ENCODE measurements at regions not wholly inside any gene's neighbourhood (a gene's known extent, or its start where the extent isn't known, plus 50 kb on each side); places are given as distances from the start of the nearest gene placed in this dataset.

GRCh38 chrY:9226409-9226808 is 110.9 kb upstream of the TSPY4 start (continued):
- no peak for TF ChIP-seq GTF2F1 (IDR thresholded peaks at IDR 0.05; ENCODE audit: borderline replicate concordance, low read depth, low read length)

- H3K4me1 ChIP-seq (replicated peaks in 1 of 4; ENCODE audit: control insufficient read depth in 3 of 4, insufficient read depth in 4 of 4, low read length in 3 of 4) = no peaks in the 10 kb centered on the region
- H3K14ac ChIP-seq (ENCODE audit: insufficient read length) = no peak overlapping the region
- H4K8ac ChIP-seq (ENCODE audit: extremely low read depth, insufficient read depth, low read length) = no peak overlapping the region
- no peak overlapping the region for H3K23ac ChIP-seq (ENCODE audit: insufficient read length)
- POLR2A ChIA-PET (ENCODE audit: partially characterized antibody) = no interaction called here
- no peak overlapping the region for H2BK12ac ChIP-seq (ENCODE audit: low read depth, low read length)
- no peak overlapping the region for H3K56ac ChIP-seq (replicated peaks; ENCODE audit: insufficient read length, low read depth, low read length)
- H3K4ac ChIP-seq (replicated peaks; ENCODE audit: insufficient read length, low read depth, low read length) = no peak overlapping the region
- H2AK5ac ChIP-seq (ENCODE audit: low read depth, low read length) = no peak overlapping the region
- no peaks in the 10 kb centered on the region for H3K23me2 ChIP-seq (ENCODE audit: low read depth, low read length)
- H2BK5ac ChIP-seq (ENCODE audit: low read depth, low read length) = no peak overlapping the region
- H3K27ac ChIP-seq (ENCODE audit: low read depth, low read length) = no peak overlapping the region
- H2BK20ac ChIP-seq (ENCODE audit: low read length) = no peak overlapping the region
- H3K4me2 ChIP-seq (ENCODE audit: insufficient read depth in 1 of 2, low read depth in 2 of 2, low read length in 2 of 2) = no peak overlapping the region
- no peak overlapping the region for H3K4me3 ChIP-seq (ENCODE audit: extremely low read depth in 1 of 4, insufficient read depth in 2 of 4, low read depth in 3 of 4, low read length in 4 of 4)
- FAIRE-seq (no peak), DNase-seq (ENCODE audit: low read depth in 1 of 2, low spot score in 2 of 2) (no peak)
- H3K36me3 ChIP-seq (ENCODE audit: control insufficient read depth in 2 of 4, insufficient read depth in 4 of 4, low read length in 3 of 4) = no peaks in the 10 kb centered on the region
- no peak overlapping the region for H2AFZ ChIP-seq (ENCODE audit: low read length)
- H3K18ac ChIP-seq (ENCODE audit: extremely low read depth, low read length) = no peak overlapping the region
- H4K91ac ChIP-seq (replicated peaks; ENCODE audit: insufficient read length, low read length) = no peak overlapping the region
- CTCF ChIA-PET (ENCODE audit: partially characterized antibody) = no interaction called here
- no peak overlapping the region for H3K9ac ChIP-seq (replicated peaks in 1 of 4; ENCODE audit: extremely low read depth in 1 of 4, low read depth in 3 of 4, low read length in 3 of 4)
- H2BK15ac ChIP-seq (ENCODE audit: low read length) = no peak overlapping the region
- 38% methylated on average over 2 of the region's 2 CpGs; no CpG with 5 or more reads in 1 of the 2 experiments for WGBS, 2 experiments (ENCODE audit: extremely low coverage in 1 of 2, insufficient coverage in 1 of 2, insufficient read length in 1 of 2, insufficient replicate concordance in 2 of 2, low coverage in 1 of 2, low lambda C conversion rate in 2 of 2, missing lambda C conversion rate in 1 of 2)
- no peak overlapping the region for H2BK120ac ChIP-seq (replicated peaks; ENCODE audit: low read depth, low read length)
- H3K27me3 ChIP-seq (replicated peaks in 1 of 4; ENCODE audit: control insufficient read depth in 3 of 4, extremely low read depth in 1 of 4, insufficient read depth in 3 of 4, low read length in 3 of 4) = no peaks in the 10 kb centered on the region
- H3K79me2 ChIP-seq (ENCODE audit: control insufficient read depth in 1 of 2, insufficient read depth in 2 of 2, low read length in 2 of 2) = no peaks in the 10 kb centered on the region
- H4K20me1 ChIP-seq (replicated peaks in 1 of 2; ENCODE audit: control insufficient read depth in 1 of 2, insufficient read depth in 2 of 2, low read length in 2 of 2) = no peaks in the 10 kb centered on the region
- peaks cover 0 to 38% of the 10 kb centered on the region in 2 experiments; a peak in 2 of 4 replicates for H3K9me3 ChIP-seq (ENCODE audit: insufficient read depth in 2 of 2, low read depth in 1 of 2, low read length in 1 of 2)
- no peak overlapping the region for H4K5ac ChIP-seq (ENCODE audit: insufficient read length, low read depth, low read length)
- no peaks in the 10 kb centered on the region for H3K79me1 ChIP-seq (ENCODE audit: low read depth, low read length)
- TF ChIP-seq CTCF (IDR thresholded peaks at IDR 0.05; ENCODE audit: control extremely low read depth in 1 of 3, insufficient read depth in 1 of 3, low read depth in 1 of 3, low read length in 3 of 3) (no peak), BRCA1 (IDR thresholded peaks at IDR 0.05; ENCODE audit: low read depth, low read length) (no peak), SAP30 (IDR thresholded peaks at IDR 0.05; ENCODE audit: insufficient read depth, insufficient replicate concordance, low read length) (no peak), CHD2 (IDR thresholded peaks at IDR 0.05; ENCODE audit: low read length) (no peak), POLR2AphosphoS5 (IDR thresholded peaks at IDR 0.05; ENCODE audit: low read depth, low read length) (no peak), RAD21 (IDR thresholded peaks at IDR 0.05 in 1 of 2, conservative IDR thresholded peaks at IDR 0.05 in 1 of 2; ENCODE audit: low read depth in 2 of 2, low read length in 2 of 2) (no peak), BACH1 (IDR thresholded peaks at IDR 0.05; ENCODE audit: low read length) (no peak), EZH2 (IDR thresholded peaks at IDR 0.05; ENCODE audit: low read depth, low read length, severe bottlenecking) (no peak), MAX (IDR thresholded peaks at IDR 0.05) (no peak)
Measured at GRCh38 chrY:9257255-9257654, 80.0 kb upstream of the TSPY4 start.
